GM19025 (cell line): ENCODE measurements at regions not wholly inside any gene's neighbourhood (a gene's known extent, or its start where the extent isn't known, plus 50 kb on each side); places are given as distances from the start of the nearest gene placed in this dataset.

Experiments
- ATAC-seq: cut with Tn5 transposase; IDR thresholded peaks from one replicate; pipeline ENCODE4 v1.9.1; 2021; ENCODE audit warnings: mild to moderate bottlenecking, low read depth, moderate library complexity; ENCODE audit not compliant: unreplicated experiment

- no peak for ATAC-seq
These were observed 848.6 kb upstream of the RBFOX1 start for GRCh38 chr16:6484081-6484480.

GRCh38 chr16:6483469-6484033 lies 849.1 kb upstream of the RBFOX1 start:
- no peak for ATAC-seq

DNA sequence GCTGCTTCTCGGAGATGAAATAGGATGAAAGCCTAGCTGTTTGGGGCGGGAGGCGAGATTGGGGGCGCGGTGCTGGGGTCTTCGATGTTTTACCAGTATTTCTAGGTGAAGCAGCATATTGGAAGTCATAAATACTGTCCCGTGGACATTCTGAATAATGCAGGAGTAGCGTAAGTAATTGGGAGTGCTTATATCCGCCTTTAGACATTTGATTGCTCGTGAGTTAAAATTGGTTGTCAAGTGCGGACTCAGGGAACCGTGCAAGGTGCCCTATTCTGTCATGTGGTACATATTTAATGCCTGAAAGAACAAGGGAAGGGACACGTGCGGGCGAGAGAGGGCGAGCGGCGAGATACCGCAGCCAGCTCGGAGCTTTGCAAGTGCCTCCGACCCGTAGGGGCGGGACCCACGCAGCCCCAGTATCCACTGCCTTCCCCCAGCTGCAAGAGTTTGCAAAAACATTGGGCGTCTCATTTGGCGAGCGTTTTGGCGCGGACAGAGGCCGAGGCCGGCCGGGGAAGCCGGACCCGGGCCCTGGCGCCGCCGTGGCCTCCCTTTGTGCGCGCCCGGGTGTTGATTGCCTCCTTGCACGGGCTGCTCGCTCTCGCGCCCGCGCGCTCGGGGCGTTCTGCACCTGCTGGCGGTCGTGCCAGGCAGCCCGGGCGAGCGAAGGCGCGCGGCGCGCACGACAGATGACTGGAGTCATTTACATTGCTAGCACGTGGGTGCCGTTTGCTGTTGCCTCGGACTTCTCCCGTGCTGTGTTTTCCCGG lies 849.8 kb upstream of the RBFOX1 start:
- ATAC-seq: no peak

GRCh38 chr16:6481894-6482293 lies 850.8 kb upstream of the RBFOX1 start:
- ATAC-seq: no peak

- no peak for ATAC-seq
These were observed 878.9 kb upstream of the RBFOX1 start for GRCh38 chr16:6453742-6454141.

GRCh38 chr16:6447021-6447790 lies 885.4 kb upstream of the RBFOX1 start:
- ATAC-seq: no peak

DNA sequence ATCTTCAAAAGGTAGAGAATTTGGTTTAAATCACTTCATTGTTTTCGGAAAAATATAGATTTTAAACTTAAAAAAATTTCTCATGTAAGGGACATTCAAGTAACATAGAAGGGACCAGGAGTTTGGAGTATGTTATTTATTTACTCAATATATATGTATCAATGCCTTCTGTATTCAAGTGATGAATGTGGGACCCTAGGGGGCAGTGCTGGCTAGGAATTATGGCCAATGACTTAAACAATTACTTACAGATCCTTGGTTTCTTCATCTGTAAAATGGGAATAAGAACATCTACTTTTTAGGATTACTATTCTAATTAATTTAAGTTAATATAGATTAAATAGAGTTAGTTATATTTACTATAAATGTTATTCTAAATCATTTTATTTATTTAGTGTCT lies 886.3 kb upstream of the RBFOX1 start:
- no peak for ATAC-seq

DNA sequence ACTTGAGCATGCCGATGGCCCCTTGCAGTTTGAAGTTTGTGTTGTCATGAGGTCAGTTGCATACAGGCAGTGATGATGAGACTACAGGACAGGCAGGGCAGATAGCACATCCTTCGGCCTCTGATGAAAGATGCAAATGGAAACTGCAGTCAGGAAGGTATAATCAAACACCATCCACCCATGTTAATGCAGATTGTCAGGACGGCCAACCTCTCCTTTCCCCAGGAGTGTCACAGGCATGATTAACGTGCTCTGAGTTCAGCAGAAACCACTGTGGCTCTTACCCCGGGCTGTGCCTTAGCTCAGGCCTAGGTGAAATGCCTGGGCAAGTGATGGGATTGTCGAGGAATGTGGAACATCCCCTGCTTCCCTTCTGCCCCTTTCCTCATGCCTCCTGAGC lies 893.5 kb upstream of the RBFOX1 start:
- ATAC-seq: no peak

GRCh38 chr16:6428861-6429260 lies 903.8 kb upstream of the RBFOX1 start:
- ATAC-seq: no peak

DNA sequence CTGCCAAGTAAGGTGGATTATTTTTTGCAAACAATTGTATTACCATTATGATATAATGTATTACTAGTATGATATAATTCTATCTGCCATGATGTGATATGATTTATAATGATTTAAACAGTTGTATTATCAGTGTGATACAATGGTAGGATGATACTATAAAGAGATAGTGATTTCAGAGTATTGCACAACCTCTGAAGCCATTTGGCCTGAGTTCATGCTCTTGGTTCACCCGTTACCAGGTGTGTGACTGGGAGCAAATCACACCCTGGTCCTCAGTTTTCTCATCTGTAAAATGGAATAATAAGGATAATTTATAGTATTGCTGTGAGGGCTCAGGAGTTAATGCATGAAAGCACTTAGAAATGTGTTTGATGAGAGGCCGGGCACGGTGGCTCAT lies 905.0 kb upstream of the RBFOX1 start:
- no peak for ATAC-seq

DNA sequence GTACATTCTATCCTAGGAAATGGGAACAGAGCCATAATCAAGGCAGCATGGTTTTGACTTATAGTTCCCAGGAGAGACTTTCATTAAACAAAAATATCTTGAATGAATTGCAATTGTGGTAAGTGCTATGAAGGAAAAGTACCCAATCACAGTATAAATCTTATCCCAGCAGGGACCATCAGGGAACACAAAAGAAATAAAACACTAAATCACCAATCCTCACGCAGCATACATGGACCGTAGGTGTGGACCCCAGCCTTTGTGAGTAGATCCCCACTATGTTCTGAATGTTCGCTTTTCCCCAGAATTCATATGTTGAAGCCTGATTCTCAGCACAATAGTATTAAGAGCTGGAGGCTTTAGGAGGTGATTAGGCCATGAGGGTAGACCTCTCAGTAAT lies 925.0 kb upstream of the RBFOX1 start:
- ATAC-seq: no peak

DNA sequence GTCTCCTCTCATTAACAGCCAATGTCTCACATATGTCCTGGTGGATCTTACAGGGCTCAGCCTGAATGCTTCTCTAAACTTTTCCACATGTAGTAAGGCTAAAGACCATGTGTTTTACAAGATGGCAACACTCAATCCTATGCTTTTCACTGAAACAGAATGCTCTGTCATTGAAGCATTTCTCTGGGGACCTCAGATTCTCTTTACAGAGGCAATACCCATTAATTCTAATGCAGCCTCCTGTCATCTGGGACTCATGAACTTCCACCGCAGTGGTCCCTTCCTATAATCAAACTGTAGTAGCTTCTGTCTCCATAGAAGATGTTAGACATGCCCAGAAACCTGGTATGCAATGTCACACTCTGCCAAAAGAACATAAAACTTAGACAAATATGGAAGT lies 926.6 kb upstream of the RBFOX1 start:
- no peak for ATAC-seq

DNA sequence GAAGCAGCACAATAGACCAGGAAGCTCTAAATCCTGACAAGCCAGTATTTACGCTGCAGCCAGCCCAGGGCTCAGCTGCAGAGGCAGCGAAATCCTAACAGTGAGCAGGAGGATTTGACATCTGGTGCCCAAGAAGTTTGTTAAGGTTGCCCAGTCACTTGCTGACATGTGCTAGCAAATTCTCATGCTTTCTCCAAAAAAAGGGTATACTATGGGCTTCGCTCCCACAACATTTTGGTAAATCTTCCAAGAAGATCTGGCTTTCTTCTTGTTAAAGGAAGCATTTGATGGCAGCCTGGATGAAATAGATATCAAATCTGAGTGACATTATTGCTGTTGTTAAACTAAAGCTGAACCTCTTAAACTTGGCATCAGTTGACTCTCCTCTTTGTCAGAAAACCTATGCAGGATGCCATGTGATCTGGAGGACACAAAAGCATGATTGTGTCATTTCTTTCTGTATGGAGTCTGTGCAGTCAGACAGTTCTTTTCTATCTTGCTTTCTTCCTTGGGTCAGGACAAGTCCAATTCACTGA lies 949.7 kb upstream of the RBFOX1 start:
- no peak for ATAC-seq

- no peak for ATAC-seq
These were observed 950.7 kb upstream of the RBFOX1 start for GRCh38 chr16:6381896-6382295.

DNA sequence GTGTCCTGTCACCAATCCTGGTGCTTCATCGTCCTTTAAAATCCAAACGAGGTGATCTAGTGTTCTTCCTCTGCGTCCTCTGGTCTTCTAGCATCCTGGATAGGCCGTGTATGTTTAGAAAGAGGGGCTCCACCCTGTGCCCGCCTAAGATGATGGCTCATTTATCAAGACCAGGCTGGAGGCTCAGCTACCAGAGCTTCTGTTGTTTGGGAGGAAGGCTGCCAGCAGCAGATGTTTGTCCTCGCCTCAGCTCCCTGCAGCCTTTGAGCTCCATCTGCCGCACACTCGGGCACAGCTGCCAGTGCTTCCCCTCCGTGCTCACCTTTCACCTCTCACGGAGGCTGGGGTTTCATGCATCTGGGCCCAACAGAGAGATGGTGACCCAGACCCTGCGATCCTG lies 954.7 kb upstream of the RBFOX1 start:
- no peak for ATAC-seq

DNA sequence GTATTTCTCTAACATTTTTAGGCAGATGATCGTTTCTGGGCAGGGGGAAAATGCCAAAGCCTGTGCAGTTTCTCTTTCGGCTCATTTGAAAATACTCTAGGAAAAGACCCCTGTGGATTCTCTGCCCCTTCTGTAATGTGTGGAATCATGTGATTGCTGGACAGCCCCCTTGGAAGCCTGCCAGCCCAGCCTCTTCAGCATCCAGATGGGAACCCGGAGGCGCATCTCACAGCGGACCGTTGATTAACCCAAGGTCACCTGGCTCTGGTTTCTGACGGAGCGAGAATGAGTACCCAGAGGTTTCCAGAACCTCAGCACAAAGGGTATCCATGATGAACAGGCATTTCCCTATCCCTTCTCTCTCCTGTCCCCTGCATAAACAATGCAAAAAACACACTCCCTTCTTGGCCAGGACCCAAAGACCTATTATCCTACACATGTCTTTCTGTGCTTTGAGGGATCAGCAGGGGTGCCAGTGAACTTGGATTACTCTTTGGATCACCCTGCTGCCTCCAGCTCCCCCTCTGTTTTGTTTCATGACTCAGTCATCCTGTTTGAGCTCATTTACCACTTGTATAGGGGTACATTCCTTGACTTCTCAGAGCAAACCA lies 957.1 kb upstream of the RBFOX1 start:
- ATAC-seq: no peak

DNA sequence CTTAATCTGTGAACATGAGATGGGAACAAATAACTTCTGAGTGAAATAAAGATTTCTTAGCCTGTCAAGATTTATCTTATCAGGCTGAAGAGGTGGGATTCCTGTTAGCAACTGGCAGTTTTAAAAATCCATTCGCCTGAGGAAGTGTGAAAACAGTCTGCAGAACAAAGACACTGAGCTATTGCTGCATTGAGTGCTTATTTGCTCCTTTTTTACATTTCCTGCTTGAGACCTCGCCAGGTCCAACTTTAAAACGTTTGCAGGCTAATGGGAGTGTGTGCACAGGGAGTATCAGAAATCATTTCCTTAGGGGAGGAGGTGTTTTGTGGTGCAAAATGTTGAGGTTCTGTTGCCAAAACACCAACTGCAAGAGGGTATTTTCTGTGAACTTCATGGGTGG lies 957.8 kb upstream of the RBFOX1 start:
- ATAC-seq: no peak

DNA sequence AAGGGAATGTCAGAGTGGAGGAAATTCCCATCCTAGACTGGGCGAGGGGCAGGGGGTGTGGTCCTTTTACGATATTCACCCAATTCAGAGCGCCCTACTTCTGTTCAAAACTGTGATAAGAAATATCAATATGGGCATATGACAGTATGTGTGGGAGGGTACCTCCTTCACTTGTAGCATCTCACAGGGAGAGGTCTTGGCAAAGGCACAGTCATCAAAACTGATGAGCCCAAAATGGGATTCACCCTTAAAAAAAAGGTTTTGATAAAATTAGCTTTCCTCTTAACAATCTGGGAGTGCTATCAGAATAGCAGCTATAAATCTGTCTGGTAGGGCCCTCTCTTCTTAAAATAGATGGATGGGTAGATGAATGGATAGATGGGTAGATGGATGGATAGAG lies 967.8 kb upstream of the RBFOX1 start:
- ATAC-seq: no peak

- ATAC-seq: no peak
These were observed 968.6 kb upstream of the RBFOX1 start for GRCh38 chr16:6363896-6364607.

GRCh38 chr16:6363396-6363795 lies 969.2 kb upstream of the RBFOX1 start:
- ATAC-seq: no peak
